Neural progenitor cell (in vitro differentiated cells): ENCODE measurements at regions not wholly inside any gene's neighbourhood (a gene's known extent, or its start where the extent isn't known, plus 50 kb on each side); places are given as distances from the start of the nearest gene placed in this dataset.

Experiments used
- EZH2 ChIP-seq: fragments of 200-600 bp; sonication (generic); IDR thresholded peaks from 2 replicates; pipeline ENCODE4 v1.6.1; 2017; ENCODE audit warnings: antibody characterized with exemption, mild to moderate bottlenecking, moderate library complexity
- EZH2phosphoT487 ChIP-seq: fragments of 200-600 bp; sonication (generic); IDR thresholded peaks from 2 replicates; pipeline ENCODE4 v1.6.1; 2017; ENCODE audit warnings: antibody characterized with exemption
- TF ChIP-seq, protein P1 (sequence below): fragments of 200-600 bp; sonication (generic); IDR thresholded peaks from 2 replicates; pipeline ENCODE4 v1.5.1; 2017; ENCODE audit warnings: antibody characterized with exemption, mild to moderate bottlenecking

DNA sequence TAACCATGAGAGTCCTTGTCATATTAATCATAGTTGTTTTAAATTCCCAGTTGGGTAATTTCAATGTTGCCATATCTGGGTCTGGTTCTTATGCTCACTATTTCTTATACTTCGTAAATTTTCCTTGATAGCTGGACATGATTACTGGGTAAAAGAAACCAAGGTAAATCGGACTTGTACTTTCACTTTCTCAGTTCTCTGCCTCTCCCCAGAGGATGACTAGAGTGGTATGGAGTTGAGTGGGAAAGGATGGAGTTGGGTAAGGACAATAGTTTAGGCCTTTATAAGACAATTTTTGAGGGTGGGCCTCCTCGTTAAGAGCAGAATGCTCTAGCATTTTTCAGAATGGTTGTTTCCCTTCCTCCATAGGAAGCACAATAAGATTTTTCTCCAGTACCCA, 106.1 kb downstream of the CRPPA start:
- TF ChIP-seq, protein P1, sequence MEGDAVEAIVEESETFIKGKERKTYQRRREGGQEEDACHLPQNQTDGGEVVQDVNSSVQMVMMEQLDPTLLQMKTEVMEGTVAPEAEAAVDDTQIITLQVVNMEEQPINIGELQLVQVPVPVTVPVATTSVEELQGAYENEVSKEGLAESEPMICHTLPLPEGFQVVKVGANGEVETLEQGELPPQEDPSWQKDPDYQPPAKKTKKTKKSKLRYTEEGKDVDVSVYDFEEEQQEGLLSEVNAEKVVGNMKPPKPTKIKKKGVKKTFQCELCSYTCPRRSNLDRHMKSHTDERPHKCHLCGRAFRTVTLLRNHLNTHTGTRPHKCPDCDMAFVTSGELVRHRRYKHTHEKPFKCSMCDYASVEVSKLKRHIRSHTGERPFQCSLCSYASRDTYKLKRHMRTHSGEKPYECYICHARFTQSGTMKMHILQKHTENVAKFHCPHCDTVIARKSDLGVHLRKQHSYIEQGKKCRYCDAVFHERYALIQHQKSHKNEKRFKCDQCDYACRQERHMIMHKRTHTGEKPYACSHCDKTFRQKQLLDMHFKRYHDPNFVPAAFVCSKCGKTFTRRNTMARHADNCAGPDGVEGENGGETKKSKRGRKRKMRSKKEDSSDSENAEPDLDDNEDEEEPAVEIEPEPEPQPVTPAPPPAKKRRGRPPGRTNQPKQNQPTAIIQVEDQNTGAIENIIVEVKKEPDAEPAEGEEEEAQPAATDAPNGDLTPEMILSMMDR, result no peak
- no peak for TF ChIP-seq EZH2phosphoT487
- no peak for TF ChIP-seq EZH2
